Superior temporal gyrus (tissue), 1 donor: ENCODE measurements at regions not wholly inside any gene's neighbourhood (a gene's known extent, or its start where the extent isn't known, plus 50 kb on each side); places are given as distances from the start of the nearest gene placed in this dataset.
"Not testable (repeated sequence)": the region's sequence is repeated elsewhere in the genome, so short reads cannot be mapped to it uniquely, and the experiment has no call there.

Experiments used
- DNase-seq: peaks from one replicate; pipeline ENCODE4 v3.0.0-alpha.2; 2016; ENCODE audit errors: extremely low spot score

DNA sequence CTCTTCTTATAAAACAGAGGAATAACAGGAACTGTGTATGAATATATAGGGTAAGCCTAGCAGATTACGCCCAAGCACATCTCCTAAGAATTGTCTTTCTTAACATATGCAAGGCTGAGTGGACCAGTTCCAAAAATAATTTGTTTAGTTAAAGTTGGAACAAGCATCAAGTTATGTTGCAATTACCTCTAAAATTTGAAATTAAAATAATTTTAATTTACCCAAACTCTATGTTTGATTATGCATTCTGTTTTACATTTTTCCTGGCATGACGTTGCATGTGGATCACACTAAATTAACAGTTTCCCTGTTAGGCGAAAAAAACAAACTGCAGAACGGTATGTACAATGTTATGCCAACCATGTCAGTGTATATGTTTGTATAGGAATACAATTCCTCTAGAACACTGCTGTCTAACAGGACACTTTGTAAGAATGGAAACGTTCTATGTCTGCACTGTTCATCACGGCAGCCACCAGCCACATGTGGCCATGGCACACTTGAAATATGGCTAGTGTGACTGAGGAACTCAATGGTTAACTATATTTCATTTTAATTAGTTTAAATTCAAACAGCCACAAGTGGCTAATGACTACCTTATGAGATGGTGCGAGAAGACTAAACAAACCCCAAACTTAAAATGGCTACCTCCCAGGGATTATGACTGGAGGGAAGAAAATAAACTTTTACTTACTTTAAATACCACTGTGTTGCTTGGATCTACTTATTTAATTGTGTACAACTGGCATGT, 281.1 kb upstream of the KLF14 start:
- DNase-seq = no peak

DNA sequence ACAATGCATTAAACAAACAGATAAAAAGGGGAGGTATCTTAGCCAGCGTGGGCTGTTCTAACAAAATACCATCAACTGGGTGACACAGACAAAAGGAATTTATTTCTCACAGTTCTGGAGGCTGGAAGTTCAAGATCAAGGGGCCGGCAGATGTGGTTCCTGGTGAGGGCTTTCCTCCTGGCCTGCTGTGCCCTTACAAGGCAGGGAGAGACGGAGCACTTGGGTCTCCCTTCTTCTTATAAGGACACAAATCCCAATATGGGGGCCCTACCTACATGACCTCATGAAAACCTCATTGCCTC, 281.6 kb upstream of the KLF14 start:
- no peak for DNase-seq

DNA sequence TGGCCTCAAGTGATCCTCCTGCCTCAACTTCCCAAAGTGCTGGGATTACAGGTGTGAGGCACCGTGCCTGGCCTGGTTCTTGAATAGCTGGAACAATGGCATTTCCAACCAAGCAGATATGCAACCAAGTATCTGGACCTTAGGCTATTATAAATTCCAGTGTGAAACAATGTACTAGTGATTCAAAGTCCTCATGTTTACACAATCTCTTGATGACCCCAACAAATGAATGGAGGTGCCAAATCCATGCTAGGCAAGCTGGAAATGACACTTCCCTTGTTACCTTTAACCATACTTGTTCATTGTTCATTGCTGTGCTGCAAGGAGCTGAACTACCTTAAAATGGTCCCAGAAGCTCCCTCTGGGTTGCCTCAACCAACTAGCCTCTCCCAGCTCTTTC, 282.2 kb upstream of the KLF14 start:
- no peak for DNase-seq

DNA sequence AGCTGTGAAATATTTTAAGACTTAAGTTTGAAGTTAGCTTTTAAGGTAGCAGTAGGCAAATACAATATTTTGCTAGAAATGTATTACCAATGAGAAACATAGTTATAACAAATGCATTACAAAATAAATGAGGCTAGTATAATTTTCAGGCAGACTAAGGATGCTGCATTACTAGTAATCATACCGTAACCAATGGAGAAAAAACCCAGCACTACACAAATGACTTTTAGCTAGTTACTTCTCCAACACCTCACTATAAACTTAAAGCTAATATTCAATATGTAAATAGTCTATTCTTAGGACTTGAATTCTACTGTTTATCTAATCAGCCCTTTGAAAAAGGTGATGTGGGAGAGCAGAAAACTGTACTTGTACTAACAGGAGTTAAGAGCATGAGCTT, 285.3 kb upstream of the KLF14 start:
- DNase-seq = no peak

DNA sequence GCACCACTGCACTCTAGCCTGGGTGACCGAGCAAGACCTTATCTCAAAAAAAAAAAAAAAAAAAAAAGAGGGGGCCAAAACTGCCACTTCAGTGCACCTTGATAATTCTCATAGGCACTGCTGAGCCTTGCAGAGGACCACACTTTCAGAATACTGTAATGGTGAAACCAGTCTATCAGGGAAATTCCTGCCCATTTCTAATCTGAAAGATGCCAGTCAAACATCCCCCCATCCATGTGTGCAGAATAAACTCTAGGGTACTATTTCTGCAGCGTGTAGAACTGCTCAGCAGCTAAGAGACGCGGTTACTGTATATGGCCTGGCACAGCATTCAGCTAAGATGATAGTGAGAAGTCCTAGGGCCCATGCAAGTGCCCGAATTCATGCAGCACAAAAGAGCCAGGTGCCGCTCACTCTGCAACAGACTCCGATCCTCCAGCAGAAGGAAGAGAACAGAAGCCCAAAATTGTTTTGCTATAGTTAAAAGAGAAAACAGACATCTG, 286.8 kb upstream of the KLF14 start:
- no peak for DNase-seq

DNA sequence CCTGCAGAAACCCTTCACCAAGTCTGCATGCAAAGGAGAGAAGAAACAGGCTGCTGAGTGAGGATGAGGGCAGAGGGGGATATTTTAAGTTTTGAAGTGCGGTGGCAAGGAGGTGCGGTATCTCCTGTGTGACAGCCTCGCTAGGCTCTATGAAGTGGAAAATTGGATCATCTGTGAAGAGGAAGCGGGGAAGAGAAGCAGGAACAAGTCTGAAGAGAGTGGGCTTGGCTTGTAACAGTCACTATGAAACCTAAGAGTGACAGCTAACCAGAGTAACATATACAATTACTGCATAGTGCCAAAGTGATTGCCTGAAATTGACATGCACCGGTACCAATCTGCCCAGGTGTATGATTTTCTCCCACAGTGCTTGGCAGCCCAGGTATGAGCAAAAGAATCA, 287.5 kb upstream of the KLF14 start:
- no peak for DNase-seq

DNA sequence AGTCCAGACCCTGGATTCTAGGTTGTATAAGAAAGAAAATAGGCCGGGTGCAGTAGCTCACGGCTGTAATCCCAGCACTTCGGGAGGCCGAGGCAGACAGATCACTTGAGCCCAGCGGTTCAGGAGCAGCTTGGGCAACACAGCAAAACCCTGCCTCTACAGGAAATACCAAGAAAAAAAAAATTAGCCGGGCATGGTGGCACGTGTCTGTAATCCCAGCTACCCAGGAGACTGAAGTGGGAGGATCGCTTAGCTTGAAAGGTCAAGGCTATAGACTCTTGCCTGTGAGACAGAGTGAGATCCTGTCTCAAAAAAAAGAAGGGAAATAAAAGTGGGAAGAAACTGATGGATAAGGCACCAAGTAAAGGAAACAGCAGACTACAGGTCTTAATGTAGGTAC, 287.9 kb upstream of the KLF14 start:
- DNase-seq = no peak

DNA sequence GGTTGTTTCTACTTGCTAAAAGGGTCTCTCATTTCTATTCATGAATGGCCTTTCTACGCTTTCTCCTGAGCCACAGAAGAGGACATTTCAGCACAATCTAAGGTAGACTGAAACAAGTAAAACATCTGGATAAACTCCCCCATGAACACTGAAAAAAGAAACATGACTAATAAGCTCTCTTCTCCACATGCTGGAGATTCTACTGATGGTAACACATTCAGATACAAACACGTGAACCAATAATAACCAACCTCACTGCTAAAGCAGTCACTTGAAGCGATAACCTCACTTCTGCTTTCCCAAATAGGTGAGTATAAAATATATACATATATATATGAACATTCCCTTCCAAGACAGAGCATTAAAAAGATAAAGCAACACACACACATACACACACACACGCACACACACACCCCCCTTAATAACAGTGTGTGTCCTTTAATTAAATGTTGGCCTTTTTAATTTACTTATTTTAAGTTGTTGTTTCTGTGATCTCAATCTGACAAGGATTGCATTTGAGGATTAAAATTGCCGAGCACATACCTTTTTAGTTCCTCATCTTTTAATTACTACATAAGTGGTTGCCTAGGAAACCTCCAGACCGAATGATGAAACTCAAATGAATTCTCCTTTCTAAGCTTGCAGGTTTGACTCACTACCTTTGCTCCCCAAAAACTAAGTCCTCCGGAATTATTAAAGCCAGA, 292.4 kb upstream of the KLF14 start:
- DNase-seq = no peak

DNA sequence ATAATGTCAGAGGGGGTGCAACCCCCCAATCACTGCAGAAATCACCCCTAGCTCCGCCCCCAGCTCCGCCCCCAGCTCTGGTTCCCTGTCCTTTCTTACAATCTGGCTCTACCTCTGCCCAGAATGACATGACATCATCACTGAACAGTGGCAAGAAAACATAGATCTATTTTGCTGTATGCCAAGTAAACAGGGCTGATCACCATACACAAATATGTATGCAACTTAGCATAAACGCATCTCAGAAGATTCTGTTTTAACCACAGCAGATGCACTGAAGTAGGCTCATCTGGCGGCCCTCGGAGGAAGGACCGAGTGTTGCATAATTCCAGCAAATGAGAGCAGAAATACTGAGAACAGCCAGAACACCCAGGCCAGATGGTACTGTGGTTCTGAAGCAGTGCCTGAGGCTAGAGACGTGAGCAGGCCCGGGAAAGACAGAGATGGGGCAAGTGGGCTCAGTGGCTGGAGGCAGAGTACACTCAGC, 293.3 kb upstream of the KLF14 start:
- DNase-seq = peak; percentile 64

DNA sequence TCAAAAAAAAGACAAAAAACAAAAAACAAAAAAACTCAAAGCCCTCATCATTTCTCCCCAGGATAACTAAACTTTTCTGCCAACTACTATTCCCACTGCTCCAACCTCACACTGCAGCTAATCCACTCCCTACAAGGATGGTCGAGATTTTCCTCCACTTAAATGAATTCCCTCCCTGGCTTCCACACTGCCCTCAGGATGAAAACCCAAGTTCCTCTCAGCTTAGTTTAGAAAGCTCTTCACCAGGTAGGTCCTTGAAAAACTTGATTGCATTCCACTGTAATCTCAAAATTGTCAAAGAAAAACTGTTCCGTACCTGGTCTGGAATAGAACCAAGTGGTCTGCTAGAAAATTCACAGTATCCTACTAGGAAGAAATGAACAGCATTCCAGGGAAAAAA, 294.3 kb upstream of the KLF14 start:
- no peak for DNase-seq

DNA sequence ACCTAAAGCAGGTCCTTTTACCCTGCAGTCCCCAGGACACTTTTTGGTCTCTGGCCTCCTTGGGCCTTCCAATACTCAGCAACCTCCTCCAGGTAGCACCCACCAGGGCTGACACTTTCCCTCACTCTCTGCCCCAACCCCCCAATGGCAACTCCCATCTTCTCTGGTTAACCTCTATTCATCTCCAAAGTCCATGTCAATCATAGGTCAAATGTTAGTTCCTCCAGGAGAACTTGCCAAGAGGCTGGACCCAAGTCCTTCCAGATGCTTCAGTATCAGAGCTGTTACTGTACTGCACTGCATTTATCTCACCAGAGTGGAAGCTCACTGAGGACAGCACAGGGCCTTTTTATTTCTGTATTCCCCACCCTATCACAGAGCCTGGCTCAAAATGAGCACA, 295.0 kb upstream of the KLF14 start:
- no peak for DNase-seq

DNA sequence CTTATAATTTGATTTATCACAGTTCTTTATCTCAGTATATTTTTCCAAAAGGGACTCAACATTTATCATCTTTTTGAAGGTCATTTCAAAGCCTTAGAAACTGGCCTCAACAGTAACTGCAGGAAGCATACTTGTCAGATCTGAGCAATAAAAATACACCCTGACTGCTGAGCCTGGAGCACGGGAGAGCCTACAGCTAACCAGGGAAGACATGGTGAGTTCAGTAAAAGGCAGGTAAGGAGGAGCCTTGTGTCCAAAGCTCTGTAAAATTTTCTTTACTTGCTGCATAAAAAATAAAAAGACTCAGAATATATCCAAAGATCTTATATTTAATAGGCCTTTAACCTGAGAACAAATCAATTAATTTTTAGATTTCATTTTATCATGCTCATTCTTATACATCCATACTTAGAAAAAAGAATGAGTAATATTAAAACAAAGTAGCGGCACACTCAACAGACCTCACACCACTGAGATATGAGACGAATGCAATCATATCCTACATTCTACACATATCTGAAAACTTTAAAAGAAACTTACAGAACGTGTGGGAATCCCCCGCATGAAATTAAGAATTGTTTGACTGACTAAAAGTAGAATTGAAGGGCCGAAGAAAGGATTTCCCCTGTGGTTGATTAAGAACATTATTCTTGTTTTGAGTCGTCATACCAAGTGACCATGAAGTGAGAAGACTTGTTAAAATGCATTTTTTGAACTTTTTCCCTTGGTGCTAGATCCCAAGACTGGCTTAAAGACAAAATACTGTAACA, 296.4 kb upstream of the MKLN1 start:
- DNase-seq = no peak

DNA sequence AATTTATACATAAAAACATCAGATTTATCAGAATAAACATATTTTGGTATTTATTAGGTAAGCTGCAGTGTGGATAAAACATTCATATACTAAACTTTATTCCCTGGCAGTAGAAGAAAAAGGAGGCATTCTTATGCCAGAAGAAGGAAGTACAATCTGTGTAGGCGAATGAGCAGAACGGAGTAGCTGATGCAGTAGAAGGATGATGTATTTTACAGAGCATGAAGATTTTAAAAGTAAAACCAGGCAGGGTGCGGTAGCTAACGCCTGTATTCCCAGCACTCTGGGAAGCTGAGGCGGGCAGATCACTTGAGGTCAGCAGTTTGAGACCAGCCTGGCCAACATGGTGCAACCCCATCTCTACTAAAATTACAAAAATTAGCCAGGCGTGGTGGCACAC, 294.9 kb upstream of the MKLN1 start:
- DNase-seq = no peak

DNA sequence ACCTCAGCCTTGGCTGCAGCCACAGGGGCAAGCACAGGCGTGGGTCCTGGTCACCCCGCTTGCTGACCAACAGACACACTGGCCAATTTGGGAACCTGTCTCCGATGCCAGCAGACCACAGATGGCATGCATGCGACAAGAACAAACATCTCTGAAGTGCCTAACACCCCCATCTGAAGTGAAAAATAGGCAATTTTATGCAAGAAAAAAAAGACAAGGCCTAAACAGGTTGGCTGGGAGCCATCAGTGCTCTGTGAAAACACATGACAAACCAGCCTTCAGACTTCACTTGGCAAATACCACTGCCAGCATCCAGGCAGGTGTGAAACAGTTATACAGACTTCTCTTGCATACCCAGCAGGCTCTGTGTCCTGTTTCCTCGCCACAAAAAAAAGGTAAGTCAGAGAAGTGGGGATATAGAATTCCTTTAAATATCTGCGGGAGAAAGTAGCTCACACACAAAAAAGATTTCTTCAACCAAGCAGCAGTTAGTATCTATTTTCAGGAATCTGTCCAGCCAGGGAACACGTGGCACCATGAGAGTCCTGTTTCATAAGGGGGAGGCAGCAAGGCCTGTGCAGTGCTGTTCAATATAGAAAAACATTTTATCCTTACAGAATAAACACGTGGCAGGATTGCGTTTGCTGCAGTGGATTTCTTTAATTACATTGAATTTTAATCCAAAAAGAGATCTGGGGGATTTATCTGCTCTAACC, 293.4 kb upstream of the MKLN1 start:
- DNase-seq = peak; percentile 76

DNA sequence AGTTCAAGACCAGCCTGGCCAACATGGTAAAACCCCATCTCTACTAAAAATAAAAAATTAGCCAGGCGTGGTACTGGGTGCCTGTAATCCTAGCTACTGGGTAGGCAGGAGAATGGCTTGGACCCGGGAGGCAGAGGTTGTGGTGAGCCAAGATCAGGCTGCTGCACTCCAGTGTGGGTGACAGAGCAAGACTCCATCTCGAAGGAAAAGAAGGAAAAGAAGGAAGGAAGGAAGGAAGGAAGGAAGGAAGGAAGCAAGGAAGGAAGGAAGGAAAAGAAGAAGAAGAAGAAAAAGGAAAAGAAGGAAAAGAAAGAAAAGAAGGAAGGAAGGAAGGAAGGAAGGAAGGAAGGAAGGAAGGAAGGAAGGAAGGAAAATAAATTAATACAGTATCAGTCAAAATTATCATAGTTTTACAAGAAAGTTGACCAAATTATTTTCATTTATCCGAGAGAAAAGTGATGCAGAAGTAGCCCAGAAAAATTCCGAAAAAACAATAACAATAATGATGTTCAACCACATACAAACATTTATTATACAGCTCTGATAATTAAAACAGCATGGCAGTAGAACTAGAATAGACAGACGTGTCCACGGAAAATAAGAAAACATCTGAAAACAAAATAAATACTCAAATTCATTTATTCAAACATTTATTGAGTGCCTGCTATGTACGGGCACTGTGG, 292.4 kb upstream of the MKLN1 start:
- DNase-seq = no peak

DNA sequence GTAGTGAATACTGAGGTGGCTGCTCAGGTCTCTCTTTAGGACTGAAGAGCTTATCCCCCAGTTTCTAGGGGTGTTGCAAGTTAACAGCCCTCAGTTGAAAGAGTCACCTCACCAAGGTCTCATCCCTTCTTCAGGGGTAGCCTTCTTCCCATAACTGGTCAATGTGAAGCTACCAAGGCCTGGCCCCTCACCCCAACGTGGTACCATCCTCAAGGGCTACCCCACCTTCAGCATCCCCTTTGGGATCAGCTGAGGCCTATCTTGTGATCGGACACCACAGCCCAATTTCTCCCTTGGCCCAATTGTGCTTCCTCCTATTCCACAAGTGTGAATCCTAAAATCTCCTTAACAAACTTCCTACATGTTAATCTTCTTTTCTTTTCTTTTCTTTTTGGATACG, 289.5 kb upstream of the MKLN1 start:
- DNase-seq = no peak

DNA sequence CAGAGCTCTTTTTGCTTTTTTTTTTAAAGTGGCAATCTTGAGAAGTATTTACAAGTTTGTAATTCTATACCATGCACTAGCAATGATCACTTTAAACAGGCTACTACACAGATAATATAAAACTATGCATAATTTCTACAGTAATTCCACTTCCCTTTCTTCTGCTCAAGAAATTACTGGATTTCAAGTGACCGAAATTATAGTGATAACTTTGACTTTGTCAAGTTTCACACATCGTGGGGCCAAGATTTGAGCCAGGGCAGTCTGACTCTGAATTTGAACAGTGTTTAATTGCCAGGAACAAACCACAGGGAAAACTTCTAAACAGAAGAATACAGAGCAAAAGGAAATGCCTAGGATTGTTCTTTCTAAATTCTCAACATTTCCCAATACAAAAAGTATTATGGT, 288.3 kb upstream of the MKLN1 start:
- DNase-seq = no peak

DNA sequence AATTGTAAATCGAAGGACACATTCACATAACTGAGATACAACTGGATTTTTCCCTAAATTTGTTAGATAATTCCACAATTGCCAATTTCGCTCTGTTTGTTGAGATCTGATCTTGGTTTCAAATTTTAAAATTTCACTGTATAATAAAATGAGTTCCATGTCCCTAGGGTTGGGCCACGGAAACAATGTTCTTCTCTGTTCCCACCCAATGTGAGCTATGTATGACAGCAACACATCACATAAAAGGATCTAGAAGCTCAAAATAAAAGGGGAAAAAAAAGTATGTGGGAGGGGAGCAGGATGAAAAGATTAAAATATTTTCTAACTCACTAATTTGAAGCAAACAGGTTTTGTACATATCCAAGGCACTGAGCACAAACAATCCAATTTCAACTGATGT, 287.8 kb upstream of the MKLN1 start:
- DNase-seq = no peak

DNA sequence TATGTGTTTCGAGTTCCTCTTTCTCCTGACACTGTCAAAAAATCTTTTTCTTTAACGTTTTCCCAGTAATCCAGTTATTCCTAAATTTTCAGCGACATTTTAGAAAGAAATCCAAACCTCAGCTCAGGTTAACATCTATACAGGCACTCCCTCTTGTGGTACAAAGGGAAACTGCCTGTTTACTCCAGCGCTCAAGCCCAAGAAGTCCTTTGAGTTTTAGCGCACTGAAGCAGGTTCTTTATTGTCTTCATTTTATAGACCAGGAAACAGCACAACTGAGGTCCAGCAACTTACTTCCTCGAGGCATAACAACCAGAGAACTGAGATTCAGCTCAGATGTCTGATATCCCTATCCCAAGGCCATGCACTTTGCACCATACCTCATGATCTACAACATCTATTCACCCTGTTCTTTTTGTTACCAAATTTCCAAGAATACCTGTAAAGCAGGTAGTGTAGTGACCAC, 287.2 kb upstream of the MKLN1 start:
- peak; percentile 91 for DNase-seq

DNA sequence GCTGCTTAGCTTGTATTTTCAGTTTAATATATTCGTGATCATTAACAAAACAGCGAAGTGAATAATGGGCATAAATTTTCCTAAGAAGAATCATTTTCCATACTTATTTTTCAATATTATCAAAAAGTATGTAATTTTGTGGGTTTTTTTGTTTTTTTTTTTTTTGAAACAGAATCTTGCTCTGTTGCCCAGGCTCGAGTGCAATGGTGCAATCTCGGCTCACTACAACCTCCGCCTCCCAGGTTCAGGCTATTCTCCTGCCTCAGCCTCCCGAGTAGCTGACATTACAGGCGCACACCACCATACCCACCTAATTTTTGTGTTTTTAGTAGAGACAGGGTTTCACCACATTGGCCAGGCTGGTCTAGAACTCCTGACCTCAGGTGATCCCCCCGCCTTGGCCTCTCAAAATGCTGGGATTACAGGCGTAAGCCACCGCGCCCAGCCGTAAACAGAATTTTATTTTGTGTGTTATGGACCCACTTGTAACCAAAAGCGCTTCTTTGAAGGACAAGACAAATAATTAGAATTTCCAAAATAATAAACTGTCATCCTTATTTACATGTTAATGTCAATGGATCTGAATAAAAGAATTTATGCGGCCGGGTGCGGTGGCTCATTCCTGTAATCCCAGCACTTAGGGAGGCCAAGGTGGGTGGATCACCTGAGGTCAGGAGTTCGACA, 286.5 kb upstream of the MKLN1 start:
- not testable (repeated sequence) for DNase-seq
